H9 (cell line): ENCODE measurements at regions not wholly inside any gene's neighbourhood (a gene's known extent, or its start where the extent isn't known, plus 50 kb on each side); places are given as distances from the start of the nearest gene placed in this dataset.

Experiments used
- DNase-seq: peaks from one replicate; pipeline ENCODE4 v3.0.0-alpha.2; 2017
- H2AFZ ChIP-seq: one replicate; pipeline ENCODE4 v1.6.1; 2013; ENCODE audit warnings: mild to moderate bottlenecking, low read length, control low read depth, moderate library complexity
- H2AK5ac ChIP-seq: 2 replicates; pipeline ENCODE4 v1.6.1; 2013; ENCODE audit warnings: low read length, control low read depth, mixed read lengths; ENCODE audit not compliant: insufficient read length
- H2BK120ac ChIP-seq: one replicate; pipeline ENCODE4 v1.6.1; 2013; ENCODE audit warnings: low read depth, mild to moderate bottlenecking, low read length, control low read depth, inconsistent platforms; ENCODE audit not compliant: poor library complexity, severe bottlenecking
- H2BK12ac ChIP-seq: 2 replicates; pipeline ENCODE4 v1.6.1; 2013; ENCODE audit warnings: low read length, control low read depth, mixed read lengths, low read depth; ENCODE audit not compliant: insufficient read length
- H2BK15ac ChIP-seq: 2 replicates; pipeline ENCODE4 v1.6.1; 2013; ENCODE audit warnings: low read depth, low read length, control low read depth
- H2BK20ac ChIP-seq: one replicate; pipeline ENCODE4 v1.6.1; 2013; ENCODE audit warnings: low read depth, mild to moderate bottlenecking, low read length, control low read depth, inconsistent platforms; ENCODE audit not compliant: poor library complexity, severe bottlenecking
- H2BK5ac ChIP-seq: 2 replicates; pipeline ENCODE4 v1.6.1; 2013; ENCODE audit warnings: low read length, control low read depth, mixed read lengths; ENCODE audit not compliant: insufficient read length
- H3K14ac ChIP-seq: 2 replicates; pipeline ENCODE4 v1.6.1; 2013; ENCODE audit warnings: low read length, control low read depth; ENCODE audit not compliant: insufficient read depth
- H3K18ac ChIP-seq: 2 replicates; pipeline ENCODE4 v1.6.1; 2013; ENCODE audit warnings: low read depth, mild to moderate bottlenecking, mixed read lengths, low read length, control low read depth; ENCODE audit not compliant: insufficient read length
- H3K23ac ChIP-seq: 2 replicates; pipeline ENCODE4 v1.6.1; 2013; ENCODE audit warnings: low read length, control low read depth, mixed read lengths, low read depth; ENCODE audit not compliant: insufficient read length
- H3K23me2 ChIP-seq: 2 replicates; pipeline ENCODE4 v1.6.1; 2013; ENCODE audit warnings: low read depth, mild to moderate bottlenecking, mixed read lengths, low read length, control low read depth; ENCODE audit not compliant: insufficient read length, poor library complexity, severe bottlenecking
- H3K27ac ChIP-seq: 2 replicates; pipeline ENCODE4 v1.5.1; 2013; ENCODE audit warnings: low read length, control low read depth, mixed read lengths, low read depth; ENCODE audit not compliant: insufficient read length
- H3K27me3 ChIP-seq: 2 replicates; pipeline ENCODE4 v1.6.1; 2013; ENCODE audit warnings: low read length, control low read depth, inconsistent platforms; ENCODE audit not compliant: insufficient read depth
- H3K4ac ChIP-seq: 2 replicates; pipeline ENCODE4 v1.6.1; 2013; ENCODE audit warnings: low read depth, mild to moderate bottlenecking, control low read depth, inconsistent platforms, low read length, moderate library complexity
- H3K4me1 ChIP-seq: 2 replicates; pipeline ENCODE4 v1.6.1; 2013; ENCODE audit warnings: low read length, control low read depth, inconsistent platforms; ENCODE audit not compliant: insufficient read depth
- H3K4me2 ChIP-seq: 2 replicates; pipeline ENCODE4 v1.6.1; 2013; ENCODE audit warnings: low read length, control low read depth, mixed read lengths; ENCODE audit not compliant: insufficient read length, insufficient read depth
- H3K56ac ChIP-seq: 2 replicates; pipeline ENCODE4 v1.6.1; 2013; ENCODE audit warnings: low read depth, mild to moderate bottlenecking, mixed read lengths, low read length, control low read depth; ENCODE audit not compliant: insufficient read length
- H3K79me1 ChIP-seq: 2 replicates; pipeline ENCODE4 v1.6.1; 2013; ENCODE audit warnings: low read depth, mild to moderate bottlenecking, moderate library complexity, low read length, control low read depth, inconsistent platforms; ENCODE audit not compliant: insufficient read depth, poor library complexity, severe bottlenecking
- H3K79me2 ChIP-seq: 2 replicates; pipeline ENCODE4 v1.6.1; 2013; ENCODE audit warnings: low read length, control low read depth, inconsistent platforms; ENCODE audit not compliant: insufficient read depth
- H3K9ac ChIP-seq: 2 replicates; pipeline ENCODE4 v1.6.1; 2013; ENCODE audit warnings: low read length, control low read depth, mixed read lengths; ENCODE audit not compliant: insufficient read length; ENCODE audit errors: extremely low read depth
- H3K9me3 ChIP-seq: one replicate; pipeline ENCODE4 v1.6.1; 2013; ENCODE audit warnings: low read depth, low read length, inconsistent platforms; ENCODE audit not compliant: control insufficient read depth
- H3T11ph ChIP-seq: one replicate; pipeline ENCODE4 v1.6.1; 2013; ENCODE audit warnings: mild to moderate bottlenecking, low read length, control low read depth, inconsistent platforms
- H4K20me1 ChIP-seq: one replicate; pipeline ENCODE4 v1.6.1; 2013; ENCODE audit not compliant: control insufficient read depth, insufficient read length, insufficient read depth
- H4K5ac ChIP-seq: 2 replicates; pipeline ENCODE4 v1.6.1; 2013; ENCODE audit warnings: low read depth, mild to moderate bottlenecking, mixed read lengths, low read length, control low read depth; ENCODE audit not compliant: insufficient read length
- H4K8ac ChIP-seq: replicated peaks from 2 replicates; pipeline ENCODE4 v1.6.1; 2013; ENCODE audit warnings: low read length, control low read depth, mixed read lengths, low read depth; ENCODE audit not compliant: insufficient read length
- H4K91ac ChIP-seq: 2 replicates; pipeline ENCODE4 v1.6.1; 2013; ENCODE audit warnings: low read depth, mild to moderate bottlenecking, moderate library complexity, mixed read lengths, low read length, control low read depth; ENCODE audit not compliant: insufficient read length
- H3K27ac Mint-ChIP-seq, 3 experiments: 2 replicates in 2 of 3; 3 replicates in 1 of 3; pipeline ENCODE4 v1.8.0; 2020 to 2021; ENCODE audit warnings: mixed read lengths in 3 of 3, mild to moderate bottlenecking in 1 of 3, moderate library complexity in 1 of 3
- H3K27me3 Mint-ChIP-seq: 2 replicates; pipeline ENCODE4 v1.8.0; 2021; ENCODE audit warnings: low read depth, mild to moderate bottlenecking, moderate library complexity, mixed read lengths
- H3K36me3 Mint-ChIP-seq, 3 experiments: 2 replicates in 2 of 3; 3 replicates in 1 of 3; pipeline ENCODE4 v1.8.0; 2020 to 2021; ENCODE audit warnings: low read depth in 3 of 3, mixed read lengths in 3 of 3; ENCODE audit not compliant: insufficient read depth in 1 of 3
- H3K4me1 Mint-ChIP-seq, 2 experiments: 2 replicates each; pipeline ENCODE4 v1.8.0; 2020; ENCODE audit warnings: mixed read lengths in 2 of 2
- H3K4me3 Mint-ChIP-seq, 2 experiments: 2 replicates in 1 of 2; 3 replicates in 1 of 2; pipeline ENCODE4 v1.8.0; 2020 to 2021; ENCODE audit warnings: mild to moderate bottlenecking in 2 of 2, mixed read lengths in 2 of 2, moderate library complexity in 1 of 2
- H3K9me3 Mint-ChIP-seq, 2 experiments: 2 replicates in 1 of 2; 3 replicates in 1 of 2; pipeline ENCODE4 v1.8.0; 2020; ENCODE audit warnings: mild to moderate bottlenecking in 2 of 2, mixed read lengths in 2 of 2, moderate library complexity in 1 of 2
- WGBS: extraction: QIAGEN DNeasy Blood & Tissue Kit; methylation state at CpG from one replicate; pipeline ENCODE4 v1.1.7; 2013; ENCODE audit warnings: missing lambda C conversion rate, low lambda C conversion rate, mixed read lengths; ENCODE audit not compliant: insufficient read length; ENCODE audit errors: extremely low coverage; 5-methylcytosine and 5-hydroxymethylcytosine counted together
- TF ChIP-seq, protein P1 (sequence below): fragments of 200-600 bp; sonication (generic); conservative IDR thresholded peaks from 3 replicates; pipeline ENCODE4 v1.8.0; 2021; ENCODE audit warnings: antibody characterized with exemption, mild to moderate bottlenecking

DNA sequence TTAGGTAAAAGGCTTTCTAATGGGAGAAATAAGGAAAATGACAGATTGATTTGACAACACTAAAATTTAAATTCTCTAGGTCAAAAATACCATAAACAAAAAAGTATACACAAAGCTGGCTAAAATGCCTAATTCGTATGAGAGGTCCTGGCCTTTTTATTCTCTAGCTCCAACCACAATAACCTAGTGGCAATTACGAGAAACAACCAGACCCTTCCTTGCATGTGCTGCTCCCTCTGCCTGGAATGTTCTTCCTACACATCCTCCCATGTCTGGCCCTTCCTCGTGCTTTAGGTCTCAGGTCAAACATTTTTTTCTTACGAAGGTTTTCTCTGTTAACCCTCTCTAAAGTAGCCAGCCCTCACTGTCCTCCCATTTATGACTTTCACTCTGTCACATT lies 176.4 kb upstream of the PLPPR1 start:
- H4K5ac ChIP-seq = no peak overlapping the region
- no peak overlapping the region for H3K9ac ChIP-seq
- Mint-ChIP-seq H3K27ac (no peak overlapping the region), H3K36me3 (no peaks in the 10 kb centered on the region), H3K27me3 (no peaks in the 10 kb centered on the region; the same call in 1 of the 2 replicates), H3K4me1 (no peaks in the 10 kb centered on the region; a peak in 1 of 4 replicates), H3K9me3 (no peaks in the 10 kb centered on the region), H3K4me3 (no peak overlapping the region)
- H3T11ph ChIP-seq = no peak overlapping the region
- no peak overlapping the region for H2BK12ac ChIP-seq
- no CpG with 5 or more reads among the region's 4 CpGs for WGBS
- no peaks in the 10 kb centered on the region for H3K23me2 ChIP-seq
- H3K27ac ChIP-seq = no peak overlapping the region
- H2BK20ac ChIP-seq = no peak overlapping the region
- H4K8ac ChIP-seq = no peak overlapping the region
- no peaks in the 10 kb centered on the region for H4K20me1 ChIP-seq
- H2BK120ac ChIP-seq = no peak overlapping the region
- H2BK5ac ChIP-seq = no peak overlapping the region
- no peaks in the 10 kb centered on the region for H3K79me1 ChIP-seq
- H3K14ac ChIP-seq = no peak overlapping the region
- TF ChIP-seq, protein P1, sequence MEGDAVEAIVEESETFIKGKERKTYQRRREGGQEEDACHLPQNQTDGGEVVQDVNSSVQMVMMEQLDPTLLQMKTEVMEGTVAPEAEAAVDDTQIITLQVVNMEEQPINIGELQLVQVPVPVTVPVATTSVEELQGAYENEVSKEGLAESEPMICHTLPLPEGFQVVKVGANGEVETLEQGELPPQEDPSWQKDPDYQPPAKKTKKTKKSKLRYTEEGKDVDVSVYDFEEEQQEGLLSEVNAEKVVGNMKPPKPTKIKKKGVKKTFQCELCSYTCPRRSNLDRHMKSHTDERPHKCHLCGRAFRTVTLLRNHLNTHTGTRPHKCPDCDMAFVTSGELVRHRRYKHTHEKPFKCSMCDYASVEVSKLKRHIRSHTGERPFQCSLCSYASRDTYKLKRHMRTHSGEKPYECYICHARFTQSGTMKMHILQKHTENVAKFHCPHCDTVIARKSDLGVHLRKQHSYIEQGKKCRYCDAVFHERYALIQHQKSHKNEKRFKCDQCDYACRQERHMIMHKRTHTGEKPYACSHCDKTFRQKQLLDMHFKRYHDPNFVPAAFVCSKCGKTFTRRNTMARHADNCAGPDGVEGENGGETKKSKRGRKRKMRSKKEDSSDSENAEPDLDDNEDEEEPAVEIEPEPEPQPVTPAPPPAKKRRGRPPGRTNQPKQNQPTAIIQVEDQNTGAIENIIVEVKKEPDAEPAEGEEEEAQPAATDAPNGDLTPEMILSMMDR = peak; percentile 18; the same call in 1 of the 3 replicates
- H3K4ac ChIP-seq = no peak overlapping the region
- H3K4me2 ChIP-seq = no peak overlapping the region
- H3K56ac ChIP-seq = no peak overlapping the region
- H3K23ac ChIP-seq = no peak overlapping the region
- H3K4me1 ChIP-seq = no peaks in the 10 kb centered on the region
- H4K91ac ChIP-seq = no peak overlapping the region
- H3K18ac ChIP-seq = no peak overlapping the region
- no peak overlapping the region for H2BK15ac ChIP-seq
- DNase-seq = no peak
- H2AK5ac ChIP-seq = no peak overlapping the region
- H3K27me3 ChIP-seq = no peaks in the 10 kb centered on the region
- H2AFZ ChIP-seq = no peak overlapping the region
- H3K9me3 ChIP-seq = no peaks in the 10 kb centered on the region
- no peaks in the 10 kb centered on the region for H3K79me2 ChIP-seq
